Right lobe of liver (tissue), 4 donors: ENCODE measurements at regions not wholly inside any gene's neighbourhood (a gene's known extent, or its start where the extent isn't known, plus 50 kb on each side); places are given as distances from the start of the nearest gene placed in this dataset.

Source experiments
- CTCF ChIP-seq, 4 donors: fragments of 200-600 bp in 3 of 4; fragments of 450-650 bp in 1 of 4; IDR thresholded peaks; one replicate each; pipeline versions ENCODE4 v1.5.1 to v1.8.0; 2016 to 2022; ENCODE audit warnings: antibody characterized with exemption in 4 of 4, mild to moderate bottlenecking in 2 of 4
- POLR2A ChIP-seq: fragments of 450-650 bp; IDR thresholded peaks from one replicate; pipeline ENCODE4 v1.6.1; 2017; ENCODE audit warnings: antibody characterized with exemption, mild to moderate bottlenecking
- donor health status: DM: no; HTN: no; CAD: no.
- donor health status: DM: no; HTN: no; CAD: no.
- donor health status: DM: no; HTN: yes; CAD: no.

- no peak for TF ChIP-seq CTCF (IDR thresholded peaks at IDR 0.05)
- TF ChIP-seq POLR2A: no peak
These were observed 391.6 kb downstream of the BRD1 start for GRCh38 chr22:49436056-49436455.
